Naive thymus-derived CD8-positive, alpha-beta T cell (primary cell): ENCODE measurements at regions not wholly inside any gene's neighbourhood (a gene's known extent, or its start where the extent isn't known, plus 50 kb on each side); places are given as distances from the start of the nearest gene placed in this dataset.

Experiments
- ATAC-seq, 2 donors: fragments of 150-1000 bp; cut with Tn5 transposase in 1 of 2; sonication (Bioruptor Pico), chemical (Tn5 transposase) in 1 of 2; 1 replicate in 1 of 2; 2 replicates in 1 of 2; pipeline ENCODE4 v1.10.0; 2021; ENCODE audit warnings: mild to moderate bottlenecking in 2 of 2, moderate library complexity in 2 of 2
- POLR2A ChIA-PET: fragments of 350-600 bp; sonication (Branson Sonifier 250); formaldehyde crosslinking; loops from one replicate; lab custom pipeline; 2021; ENCODE audit warnings: antibody characterized with exemption; lab: Charles Lee
- DNase-seq, 10 donors: peaks; one replicate each; pipeline versions ENCODE4 v3.0.0 to v3.0.0-alpha.2; 2020 to 2022
- H3K27ac Mint-ChIP-seq, 10 donors: one replicate each; pipeline ENCODE4 v1.8.0; 2020 to 2022; ENCODE audit warnings: mild to moderate bottlenecking in 10 of 10, mixed read lengths in 10 of 10, moderate library complexity in 4 of 10, inconsistent platforms in 1 of 10
- H3K27me3 Mint-ChIP-seq, 5 donors: one replicate each; pipeline ENCODE4 v1.8.0; 2021 to 2022; ENCODE audit warnings: mixed read lengths in 5 of 5
- H3K36me3 Mint-ChIP-seq, 3 donors: one replicate each; pipeline ENCODE4 v1.8.0; 2020 to 2022; ENCODE audit warnings: mixed read lengths in 3 of 3, mild to moderate bottlenecking in 2 of 3, inconsistent platforms in 1 of 3
- H3K4me1 Mint-ChIP-seq, 4 donors: one replicate each; pipeline ENCODE4 v1.8.0; 2021 to 2022; ENCODE audit warnings: mixed read lengths in 4 of 4
- H3K4me3 Mint-ChIP-seq, 10 donors: one replicate each; pipeline ENCODE4 v1.8.0; 2020 to 2022; ENCODE audit warnings: mild to moderate bottlenecking in 10 of 10, mixed read lengths in 10 of 10, moderate library complexity in 6 of 10, inconsistent platforms in 1 of 10
- H3K9me3 Mint-ChIP-seq, 9 donors: one replicate each; pipeline ENCODE4 v1.8.0; 2020 to 2022; ENCODE audit warnings: mixed read lengths in 9 of 9, mild to moderate bottlenecking in 3 of 9, inconsistent platforms in 1 of 9, moderate library complexity in 1 of 9

GRCh38 chr14:82755476-82755875, 1221.8 kb upstream of the SEL1L start:
- Mint-ChIP-seq H3K4me3 (no peak overlapping the region), H3K4me1 (no peaks in the 10 kb centered on the region), H3K27ac (no peak overlapping the region), H3K9me3 (peaks cover 2 to 22% (median 10%) of the 10 kb centered on the region in 9 donors), H3K36me3 (no peaks in the 10 kb centered on the region), H3K27me3 (no peaks in the 10 kb centered on the region)
- DNase-seq, result no peak
- POLR2A ChIA-PET, result no interaction called here
- no peak for ATAC-seq

- Mint-ChIP-seq H3K4me3 (no peak overlapping the region), H3K27me3 (no peaks in the 10 kb centered on the region), H3K27ac (no peak overlapping the region), H3K9me3 (peaks cover 2 to 22% (median 10%) of the 10 kb centered on the region in 9 donors), H3K36me3 (no peaks in the 10 kb centered on the region), H3K4me1 (no peaks in the 10 kb centered on the region)
- POLR2A ChIA-PET, result no interaction called here
- ATAC-seq (no peak), DNase-seq (no peak)
Measured at GRCh38 chr14:82755923-82756322, 1222.3 kb upstream of the SEL1L start.

- no peaks in the 10 kb centered on the region for H3K36me3 Mint-ChIP-seq
- no peak overlapping the region for H3K27ac Mint-ChIP-seq
- peaks cover 2 to 20% (median 9%) of the 10 kb centered on the region in 9 donors for H3K9me3 Mint-ChIP-seq
- no peaks in the 10 kb centered on the region for H3K27me3 Mint-ChIP-seq
- DNase-seq, result no peak
- no peak overlapping the region for H3K4me3 Mint-ChIP-seq
- H3K4me1 Mint-ChIP-seq, result no peaks in the 10 kb centered on the region
- ATAC-seq, result no peak
- POLR2A ChIA-PET, result no interaction called here
Measured at GRCh38 chr14:82757776-82758175, 1224.1 kb upstream of the SEL1L start.

GRCh38 chr14:82759656-82760055, 1226.0 kb upstream of the SEL1L start:
- POLR2A ChIA-PET, result no interaction called here
- peaks cover 0 to 15% (median 10%) of the 10 kb centered on the region in 9 donors for H3K9me3 Mint-ChIP-seq

GRCh38 chr14:82766123-82766522, 1232.5 kb upstream of the SEL1L start:
- DNase-seq, result no peak
- H3K27ac Mint-ChIP-seq, result no peak overlapping the region
- H3K36me3 Mint-ChIP-seq, result no peaks in the 10 kb centered on the region
- POLR2A ChIA-PET, result no interaction called here
- no peak overlapping the region for H3K4me3 Mint-ChIP-seq
- H3K4me1 Mint-ChIP-seq, result no peaks in the 10 kb centered on the region
- H3K9me3 Mint-ChIP-seq, result peaks cover 2 to 16% (median 8%) of the 10 kb centered on the region in 9 donors
- no peak for ATAC-seq
- H3K27me3 Mint-ChIP-seq, result no peaks in the 10 kb centered on the region

More at GRCh38 chr14:82759656-82760055, 1226.0 kb upstream of the SEL1L start:
- no peaks in the 10 kb centered on the region for H3K4me1 Mint-ChIP-seq
- H3K27ac Mint-ChIP-seq, result no peak overlapping the region
- no peaks in the 10 kb centered on the region for H3K36me3 Mint-ChIP-seq
- DNase-seq (no peak), ATAC-seq (no peak)
- H3K4me3 Mint-ChIP-seq, result no peak overlapping the region
- H3K27me3 Mint-ChIP-seq, result no peaks in the 10 kb centered on the region

GRCh38 chr14:82766996-82767395, 1233.3 kb upstream of the SEL1L start:
- peaks cover 2 to 17% (median 8%) of the 10 kb centered on the region in 9 donors for H3K9me3 Mint-ChIP-seq
- H3K36me3 Mint-ChIP-seq, result no peaks in the 10 kb centered on the region
- DNase-seq (no peak), ATAC-seq (no peak)
- H3K4me1 Mint-ChIP-seq, result no peaks in the 10 kb centered on the region
- POLR2A ChIA-PET, result no interaction called here
- H3K27me3 Mint-ChIP-seq, result no peaks in the 10 kb centered on the region
- no peak overlapping the region for H3K27ac Mint-ChIP-seq
- no peak overlapping the region for H3K4me3 Mint-ChIP-seq

- Mint-ChIP-seq H3K27ac (no peak overlapping the region), H3K4me3 (no peak overlapping the region), H3K4me1 (no peaks in the 10 kb centered on the region), H3K27me3 (no peaks in the 10 kb centered on the region), H3K36me3 (no peaks in the 10 kb centered on the region), H3K9me3 (peaks cover 6 to 29% (median 9%) of the 10 kb centered on the region in 9 donors)
- ATAC-seq (no peak), DNase-seq (no peak)
- POLR2A ChIA-PET, result no interaction called here
Measured at GRCh38 chr14:82776958-82777357, 1243.3 kb upstream of the SEL1L start.

- Mint-ChIP-seq H3K27ac (no peak overlapping the region), H3K4me1 (no peaks in the 10 kb centered on the region), H3K36me3 (no peaks in the 10 kb centered on the region), H3K9me3 (peaks cover 6 to 23% (median 9%) of the 10 kb centered on the region in 9 donors), H3K27me3 (no peaks in the 10 kb centered on the region), H3K4me3 (no peak overlapping the region)
- POLR2A ChIA-PET, result no interaction called here
- no peak for DNase-seq
- no peak for ATAC-seq
Measured at GRCh38 chr14:82778008-82778590, 1244.4 kb upstream of the SEL1L start.

GRCh38 chr14:82778601-82779000, 1244.9 kb upstream of the SEL1L start:
- H3K9me3 Mint-ChIP-seq, result peaks cover 5 to 23% (median 12%) of the 10 kb centered on the region in 9 donors
- H3K27me3 Mint-ChIP-seq, result no peaks in the 10 kb centered on the region
- no peak for ATAC-seq
- no peak overlapping the region for H3K4me3 Mint-ChIP-seq
- H3K36me3 Mint-ChIP-seq, result no peaks in the 10 kb centered on the region
- no peaks in the 10 kb centered on the region for H3K4me1 Mint-ChIP-seq
- no peak for DNase-seq
- POLR2A ChIA-PET, result no interaction called here
- H3K27ac Mint-ChIP-seq, result no peak overlapping the region

GRCh38 chr14:82779301-82779700, 1245.6 kb upstream of the SEL1L start:
- DNase-seq (no peak), ATAC-seq (no peak)
- H3K27me3 Mint-ChIP-seq, result no peaks in the 10 kb centered on the region
- POLR2A ChIA-PET, result no interaction called here
- H3K27ac Mint-ChIP-seq, result peak overlapping the region in 1 of 10 donors; percentile 1
- H3K36me3 Mint-ChIP-seq, result no peaks in the 10 kb centered on the region
- H3K9me3 Mint-ChIP-seq, result peaks cover 3 to 23% (median 9%) of the 10 kb centered on the region in 9 donors
- no peak overlapping the region for H3K4me3 Mint-ChIP-seq
- no peaks in the 10 kb centered on the region for H3K4me1 Mint-ChIP-seq

- Mint-ChIP-seq H3K27ac (no peak overlapping the region), H3K4me3 (no peak overlapping the region), H3K9me3 (peaks cover 0 to 25% (median 8%) of the 10 kb centered on the region in 9 donors), H3K4me1 (no peaks in the 10 kb centered on the region), H3K36me3 (no peaks in the 10 kb centered on the region), H3K27me3 (no peaks in the 10 kb centered on the region)
- ATAC-seq (no peak), DNase-seq (no peak)
- POLR2A ChIA-PET, result no interaction called here
Measured at GRCh38 chr14:82785756-82786482, 1252.3 kb upstream of the SEL1L start.

GRCh38 chr14:82786483-82786880, 1252.8 kb upstream of the SEL1L start:
- no peaks in the 10 kb centered on the region for H3K27me3 Mint-ChIP-seq
- POLR2A ChIA-PET, result no interaction called here
- no peaks in the 10 kb centered on the region for H3K36me3 Mint-ChIP-seq
- no peak for DNase-seq
- no peak overlapping the region for H3K4me3 Mint-ChIP-seq
- no peak overlapping the region for H3K27ac Mint-ChIP-seq
- peaks cover 2 to 25% (median 5%) of the 10 kb centered on the region in 9 donors for H3K9me3 Mint-ChIP-seq
- no peak for ATAC-seq
- no peaks in the 10 kb centered on the region for H3K4me1 Mint-ChIP-seq

- Mint-ChIP-seq H3K4me3 (no peak overlapping the region), H3K9me3 (peaks cover 0 to 11% (median 3%) of the 10 kb centered on the region in 9 donors), H3K27me3 (no peaks in the 10 kb centered on the region), H3K4me1 (no peaks in the 10 kb centered on the region), H3K36me3 (no peaks in the 10 kb centered on the region), H3K27ac (no peak overlapping the region)
- POLR2A ChIA-PET, result no interaction called here
- DNase-seq, result no peak
- no peak for ATAC-seq
Measured at GRCh38 chr14:82796086-82796485, 1262.4 kb upstream of the SEL1L start.
